ENCODE measurements at regions not wholly inside any gene's neighbourhood (a gene's known extent, or its start where the extent isn't known, plus 50 kb on each side); places are given as distances from the start of the nearest gene placed in this dataset.

DNA sequence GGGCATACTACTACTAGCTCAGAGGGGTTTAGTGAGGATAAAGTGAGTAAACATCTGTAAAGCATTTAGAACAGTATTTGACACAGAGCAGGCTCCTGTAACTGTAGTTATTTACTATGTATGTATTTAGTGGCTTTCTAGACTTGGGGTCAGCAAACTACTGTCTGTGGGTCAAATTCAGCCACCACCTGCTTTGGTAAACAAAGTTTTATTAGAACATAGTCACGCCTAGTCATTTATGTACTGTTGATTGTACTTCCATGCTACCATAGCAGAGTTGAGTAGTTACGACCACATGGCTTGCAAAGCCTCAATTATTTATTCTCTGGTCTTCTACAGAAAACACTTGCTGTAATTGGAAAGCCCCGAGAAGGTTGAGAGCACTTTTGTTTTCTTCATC lies 248.5 kb upstream of the PLPP4 start:
- H3K4me1 ChIP-seq (ENCODE audit: control insufficient read depth, insufficient read depth, low read length): no peaks in the 10 kb centered on the region
- ATAC-seq (no peak), DNase-seq (ENCODE audit: low read depth, low spot score) (no peak)
- CTCF ChIA-PET: no interaction called here
- no TSS peak for BruUV-seq (replicated peaks)
- no peak overlapping the region for H3K27ac ChIP-seq (ENCODE audit: low read length)
- in situ Hi-C loops (cut with HindIII; ENCODE audit: low pct_unique_long_range_greater_than_20kb, low sequenced_read_pairs): no loop called here
- H3K36me3 ChIP-seq (ENCODE audit: control insufficient read depth, insufficient read depth, low read length): no peaks in the 10 kb centered on the region
- intact Hi-C loops (cut with micrococcal nuclease; ENCODE audit: unreplicated experiment): no loop called here
- POLR2A ChIA-PET: no interaction called here
- H3K4me3 ChIP-seq (ENCODE audit: low read depth in 2 of 2, low read length in 2 of 2): no peak overlapping the region
- 0 out of 2 replicates have a peak, but pooled peaks cover 3% of the 10 kb centered on the region for H3K9me3 ChIP-seq (ENCODE audit: control insufficient read depth, insufficient read depth, low read depth, low read length)
- H3K27me3 ChIP-seq (ENCODE audit: control insufficient read depth, insufficient read depth, low read length): 0 out of 2 replicates have a peak, but pooled peaks cover 2% of the 10 kb centered on the region
- TF ChIP-seq, protein P1, sequence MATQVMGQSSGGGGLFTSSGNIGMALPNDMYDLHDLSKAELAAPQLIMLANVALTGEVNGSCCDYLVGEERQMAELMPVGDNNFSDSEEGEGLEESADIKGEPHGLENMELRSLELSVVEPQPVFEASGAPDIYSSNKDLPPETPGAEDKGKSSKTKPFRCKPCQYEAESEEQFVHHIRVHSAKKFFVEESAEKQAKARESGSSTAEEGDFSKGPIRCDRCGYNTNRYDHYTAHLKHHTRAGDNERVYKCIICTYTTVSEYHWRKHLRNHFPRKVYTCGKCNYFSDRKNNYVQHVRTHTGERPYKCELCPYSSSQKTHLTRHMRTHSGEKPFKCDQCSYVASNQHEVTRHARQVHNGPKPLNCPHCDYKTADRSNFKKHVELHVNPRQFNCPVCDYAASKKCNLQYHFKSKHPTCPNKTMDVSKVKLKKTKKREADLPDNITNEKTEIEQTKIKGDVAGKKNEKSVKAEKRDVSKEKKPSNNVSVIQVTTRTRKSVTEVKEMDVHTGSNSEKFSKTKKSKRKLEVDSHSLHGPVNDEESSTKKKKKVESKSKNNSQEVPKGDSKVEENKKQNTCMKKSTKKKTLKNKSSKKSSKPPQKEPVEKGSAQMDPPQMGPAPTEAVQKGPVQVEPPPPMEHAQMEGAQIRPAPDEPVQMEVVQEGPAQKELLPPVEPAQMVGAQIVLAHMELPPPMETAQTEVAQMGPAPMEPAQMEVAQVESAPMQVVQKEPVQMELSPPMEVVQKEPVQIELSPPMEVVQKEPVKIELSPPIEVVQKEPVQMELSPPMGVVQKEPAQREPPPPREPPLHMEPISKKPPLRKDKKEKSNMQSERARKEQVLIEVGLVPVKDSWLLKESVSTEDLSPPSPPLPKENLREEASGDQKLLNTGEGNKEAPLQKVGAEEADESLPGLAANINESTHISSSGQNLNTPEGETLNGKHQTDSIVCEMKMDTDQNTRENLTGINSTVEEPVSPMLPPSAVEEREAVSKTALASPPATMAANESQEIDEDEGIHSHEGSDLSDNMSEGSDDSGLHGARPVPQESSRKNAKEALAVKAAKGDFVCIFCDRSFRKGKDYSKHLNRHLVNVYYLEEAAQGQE (IDR thresholded peaks at IDR 0.05; ENCODE audit: insufficient read depth in 1 of 2, low read depth in 2 of 2, low read length in 1 of 2): no peak
- TF ChIP-seq SIN3A (IDR thresholded peaks at IDR 0.05; ENCODE audit: borderline replicate concordance, insufficient read depth, low read depth, low read length) (no peak), POLR2AphosphoS5 (IDR thresholded peaks at IDR 0.05; ENCODE audit: low read depth, low read length) (no peak), TCF7L2 (IDR thresholded peaks at IDR 0.05; ENCODE audit: low read depth, low read length) (no peak)
- TF ChIP-seq, protein P2, sequence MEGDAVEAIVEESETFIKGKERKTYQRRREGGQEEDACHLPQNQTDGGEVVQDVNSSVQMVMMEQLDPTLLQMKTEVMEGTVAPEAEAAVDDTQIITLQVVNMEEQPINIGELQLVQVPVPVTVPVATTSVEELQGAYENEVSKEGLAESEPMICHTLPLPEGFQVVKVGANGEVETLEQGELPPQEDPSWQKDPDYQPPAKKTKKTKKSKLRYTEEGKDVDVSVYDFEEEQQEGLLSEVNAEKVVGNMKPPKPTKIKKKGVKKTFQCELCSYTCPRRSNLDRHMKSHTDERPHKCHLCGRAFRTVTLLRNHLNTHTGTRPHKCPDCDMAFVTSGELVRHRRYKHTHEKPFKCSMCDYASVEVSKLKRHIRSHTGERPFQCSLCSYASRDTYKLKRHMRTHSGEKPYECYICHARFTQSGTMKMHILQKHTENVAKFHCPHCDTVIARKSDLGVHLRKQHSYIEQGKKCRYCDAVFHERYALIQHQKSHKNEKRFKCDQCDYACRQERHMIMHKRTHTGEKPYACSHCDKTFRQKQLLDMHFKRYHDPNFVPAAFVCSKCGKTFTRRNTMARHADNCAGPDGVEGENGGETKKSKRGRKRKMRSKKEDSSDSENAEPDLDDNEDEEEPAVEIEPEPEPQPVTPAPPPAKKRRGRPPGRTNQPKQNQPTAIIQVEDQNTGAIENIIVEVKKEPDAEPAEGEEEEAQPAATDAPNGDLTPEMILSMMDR (IDR thresholded peaks at IDR 0.05): no peak

DNA sequence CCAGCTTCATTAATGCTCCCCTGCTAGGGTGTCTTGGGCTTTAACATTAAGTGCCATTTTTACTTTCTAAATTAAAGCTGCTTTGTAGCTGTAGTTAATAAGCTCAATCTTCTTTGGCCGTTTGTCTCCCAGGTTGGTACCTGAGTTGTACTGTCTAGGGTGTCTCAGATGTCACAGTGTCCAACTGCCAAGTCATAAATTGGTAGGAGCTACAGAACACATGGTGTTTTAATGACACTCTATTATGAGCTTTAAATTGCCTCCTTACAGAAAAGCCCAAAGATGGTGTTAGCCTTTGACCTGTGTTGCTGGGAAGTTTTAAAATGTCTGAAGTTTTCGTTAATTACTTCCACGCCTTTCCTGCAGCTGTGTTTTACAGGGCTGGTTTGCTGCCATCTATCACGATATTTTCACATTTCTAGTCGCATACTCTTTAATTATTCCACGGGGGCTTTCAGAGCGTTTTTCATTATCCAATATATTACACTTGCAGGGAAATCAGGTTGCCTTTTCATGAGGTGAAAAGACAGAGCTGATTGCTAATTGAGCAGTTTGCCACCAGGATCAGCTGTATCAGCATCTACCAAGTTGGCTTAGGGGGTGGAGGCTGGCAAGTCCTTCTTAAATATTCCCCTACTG lies 247.8 kb upstream of the PLPP4 start:
- in situ Hi-C loops (cut with HindIII; ENCODE audit: low pct_unique_long_range_greater_than_20kb, low sequenced_read_pairs): no loop called here
- Histone ChIP-seq H3K36me3 (ENCODE audit: control insufficient read depth, insufficient read depth, low read length) (no peaks in the 10 kb centered on the region), H3K9me3 (ENCODE audit: control insufficient read depth, insufficient read depth, low read depth, low read length) (0 out of 2 replicates have a peak, but pooled peaks cover 3% of the 10 kb centered on the region), H3K27ac (ENCODE audit: low read length) (no peak overlapping the region), H3K4me1 (ENCODE audit: control insufficient read depth, insufficient read depth, low read length) (no peaks in the 10 kb centered on the region), H3K27me3 (ENCODE audit: control insufficient read depth, insufficient read depth, low read length) (0 out of 2 replicates have a peak, but pooled peaks cover 2% of the 10 kb centered on the region), H3K4me3 (ENCODE audit: low read depth in 2 of 2, low read length in 2 of 2) (no peak overlapping the region)
- BruUV-seq (replicated peaks): no TSS peak
- POLR2A ChIA-PET: no interaction called here
- DNase-seq (ENCODE audit: low read depth, low spot score) (no peak), ATAC-seq (no peak)
- intact Hi-C loops (cut with micrococcal nuclease; ENCODE audit: unreplicated experiment): no loop called here
- CTCF ChIA-PET: no interaction called here
- no peak for TF ChIP-seq SIN3A (IDR thresholded peaks at IDR 0.05; ENCODE audit: borderline replicate concordance, insufficient read depth, low read depth, low read length)
- no peak for TF ChIP-seq TCF7L2 (IDR thresholded peaks at IDR 0.05; ENCODE audit: low read depth, low read length)
- TF ChIP-seq, protein P2 (IDR thresholded peaks at IDR 0.05): no peak
- no peak for TF ChIP-seq POLR2AphosphoS5 (IDR thresholded peaks at IDR 0.05; ENCODE audit: low read depth, low read length)
- TF ChIP-seq, protein P1 (IDR thresholded peaks at IDR 0.05; ENCODE audit: insufficient read depth in 1 of 2, low read depth in 2 of 2, low read length in 1 of 2): no peak
